Hepatocyte (in vitro differentiated cells): ENCODE measurements at regions not wholly inside any gene's neighbourhood (a gene's known extent, or its start where the extent isn't known, plus 50 kb on each side); places are given as distances from the start of the nearest gene placed in this dataset.

Experiments used
- EZH2 ChIP-seq: fragments of 200-600 bp; sonication (generic); IDR thresholded peaks from 2 replicates; pipeline ENCODE4 v1.6.1; 2016; ENCODE audit warnings: antibody characterized with exemption, mild to moderate bottlenecking, borderline replicate concordance
- EZH2phosphoT487 ChIP-seq: fragments of 200-600 bp; sonication (generic); IDR thresholded peaks from one replicate; pipeline ENCODE4 v1.6.1; 2018; ENCODE audit warnings: antibody characterized with exemption, mild to moderate bottlenecking, low read depth, moderate library complexity; ENCODE audit not compliant: unreplicated experiment, severe bottlenecking
- TF ChIP-seq, protein P1 (sequence below): fragments of 200-600 bp; sonication (generic); IDR thresholded peaks from 2 replicates; pipeline ENCODE4 v1.5.1; 2016; ENCODE audit warnings: antibody characterized with exemption, mild to moderate bottlenecking; ENCODE audit not compliant: poor library complexity

DNA sequence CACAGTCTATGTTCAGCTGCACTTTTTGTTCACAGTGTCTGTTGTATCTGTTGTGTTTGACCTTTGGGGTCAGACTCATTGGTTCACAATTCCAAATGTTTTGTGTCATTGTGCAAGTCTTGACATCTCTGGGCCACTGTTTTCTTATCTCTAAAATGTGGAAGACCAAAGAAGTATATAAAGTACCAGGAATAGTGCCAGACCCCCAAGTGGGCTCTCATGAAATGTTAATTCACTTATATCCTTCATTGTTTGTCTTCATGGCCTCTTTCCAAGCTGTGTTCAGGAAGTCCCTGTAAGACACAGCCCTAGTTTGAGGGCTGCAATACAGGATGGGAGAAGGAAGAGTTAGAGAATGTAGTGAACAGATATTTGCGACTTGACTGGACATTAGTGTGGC lies 468.3 kb upstream of the BOD1L1 start:
- TF ChIP-seq, protein P1, sequence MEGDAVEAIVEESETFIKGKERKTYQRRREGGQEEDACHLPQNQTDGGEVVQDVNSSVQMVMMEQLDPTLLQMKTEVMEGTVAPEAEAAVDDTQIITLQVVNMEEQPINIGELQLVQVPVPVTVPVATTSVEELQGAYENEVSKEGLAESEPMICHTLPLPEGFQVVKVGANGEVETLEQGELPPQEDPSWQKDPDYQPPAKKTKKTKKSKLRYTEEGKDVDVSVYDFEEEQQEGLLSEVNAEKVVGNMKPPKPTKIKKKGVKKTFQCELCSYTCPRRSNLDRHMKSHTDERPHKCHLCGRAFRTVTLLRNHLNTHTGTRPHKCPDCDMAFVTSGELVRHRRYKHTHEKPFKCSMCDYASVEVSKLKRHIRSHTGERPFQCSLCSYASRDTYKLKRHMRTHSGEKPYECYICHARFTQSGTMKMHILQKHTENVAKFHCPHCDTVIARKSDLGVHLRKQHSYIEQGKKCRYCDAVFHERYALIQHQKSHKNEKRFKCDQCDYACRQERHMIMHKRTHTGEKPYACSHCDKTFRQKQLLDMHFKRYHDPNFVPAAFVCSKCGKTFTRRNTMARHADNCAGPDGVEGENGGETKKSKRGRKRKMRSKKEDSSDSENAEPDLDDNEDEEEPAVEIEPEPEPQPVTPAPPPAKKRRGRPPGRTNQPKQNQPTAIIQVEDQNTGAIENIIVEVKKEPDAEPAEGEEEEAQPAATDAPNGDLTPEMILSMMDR: no peak
- no peak for TF ChIP-seq EZH2phosphoT487
- no peak for TF ChIP-seq EZH2
